GM12872 (cell line): ENCODE measurements at regions not wholly inside any gene's neighbourhood (a gene's known extent, or its start where the extent isn't known, plus 50 kb on each side); places are given as distances from the start of the nearest gene placed in this dataset.

Experiments used
- TF ChIP-seq, protein P1 (sequence below): IDR thresholded peaks from 3 replicates; pipeline ENCODE4 v1.5.1; 2011; ENCODE audit warnings: low read depth, mild to moderate bottlenecking, low read length, moderate library complexity; ENCODE audit not compliant: insufficient read depth

DNA sequence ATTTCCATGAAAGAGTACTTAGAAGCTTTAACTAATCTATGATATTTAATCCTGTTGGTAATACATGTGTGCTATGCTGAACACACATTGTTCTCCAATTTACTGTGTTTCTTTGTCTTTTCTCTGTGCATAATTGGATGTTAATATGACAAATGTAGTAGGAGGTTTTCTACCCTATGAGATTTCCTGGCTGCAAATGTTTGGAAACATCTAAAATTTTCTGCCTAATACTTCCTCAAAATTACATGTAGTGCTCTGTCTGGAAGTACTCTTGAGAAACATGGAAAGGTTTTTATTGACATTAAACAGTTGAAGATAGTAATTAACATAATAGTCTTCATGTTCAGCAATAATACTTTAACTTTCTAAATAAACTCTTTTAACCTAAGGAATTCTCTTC, 213.0 kb downstream of the KITLG start:
- TF ChIP-seq, protein P1, sequence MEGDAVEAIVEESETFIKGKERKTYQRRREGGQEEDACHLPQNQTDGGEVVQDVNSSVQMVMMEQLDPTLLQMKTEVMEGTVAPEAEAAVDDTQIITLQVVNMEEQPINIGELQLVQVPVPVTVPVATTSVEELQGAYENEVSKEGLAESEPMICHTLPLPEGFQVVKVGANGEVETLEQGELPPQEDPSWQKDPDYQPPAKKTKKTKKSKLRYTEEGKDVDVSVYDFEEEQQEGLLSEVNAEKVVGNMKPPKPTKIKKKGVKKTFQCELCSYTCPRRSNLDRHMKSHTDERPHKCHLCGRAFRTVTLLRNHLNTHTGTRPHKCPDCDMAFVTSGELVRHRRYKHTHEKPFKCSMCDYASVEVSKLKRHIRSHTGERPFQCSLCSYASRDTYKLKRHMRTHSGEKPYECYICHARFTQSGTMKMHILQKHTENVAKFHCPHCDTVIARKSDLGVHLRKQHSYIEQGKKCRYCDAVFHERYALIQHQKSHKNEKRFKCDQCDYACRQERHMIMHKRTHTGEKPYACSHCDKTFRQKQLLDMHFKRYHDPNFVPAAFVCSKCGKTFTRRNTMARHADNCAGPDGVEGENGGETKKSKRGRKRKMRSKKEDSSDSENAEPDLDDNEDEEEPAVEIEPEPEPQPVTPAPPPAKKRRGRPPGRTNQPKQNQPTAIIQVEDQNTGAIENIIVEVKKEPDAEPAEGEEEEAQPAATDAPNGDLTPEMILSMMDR, result no peak

DNA sequence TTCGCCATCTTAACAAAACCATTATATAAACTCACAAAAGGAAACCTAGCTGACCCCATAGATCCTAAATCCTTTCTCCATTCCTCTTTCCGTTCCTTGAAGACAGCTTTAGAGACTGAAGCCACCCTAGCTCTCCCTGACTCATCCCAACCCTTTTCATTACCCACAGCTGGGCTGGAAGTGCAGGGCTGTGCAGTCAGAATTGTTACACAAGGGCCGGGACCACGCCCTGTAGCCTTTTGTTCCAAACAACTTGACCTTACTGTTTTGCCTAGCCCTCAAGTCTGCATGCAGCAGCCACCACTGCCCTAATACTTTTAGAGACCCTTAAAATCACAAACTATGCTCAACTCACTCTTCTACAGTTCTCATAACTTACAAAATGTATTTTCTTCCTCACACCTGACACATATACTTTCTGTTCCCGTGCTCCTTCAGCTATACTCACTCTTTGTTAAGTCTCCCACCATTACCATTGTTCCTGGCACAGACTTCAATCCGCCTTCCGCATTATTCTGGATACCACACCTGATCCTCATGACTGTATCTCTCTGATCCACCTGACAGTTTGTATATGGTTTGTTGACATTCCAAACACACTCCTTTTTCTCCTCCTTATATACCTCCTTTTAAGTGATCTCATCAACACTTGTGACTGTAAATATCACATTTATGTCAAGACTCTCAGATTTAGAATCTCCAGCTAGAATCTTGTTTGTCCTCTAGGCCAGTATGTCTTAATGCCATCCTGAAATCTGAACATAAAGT, 208.7 kb downstream of the KITLG start:
- TF ChIP-seq, protein P1, result no peak

- TF ChIP-seq, protein P1, result no peak
Observed at GRCh38 chr12:88375306-88376305, 204.7 kb downstream of the KITLG start.

DNA sequence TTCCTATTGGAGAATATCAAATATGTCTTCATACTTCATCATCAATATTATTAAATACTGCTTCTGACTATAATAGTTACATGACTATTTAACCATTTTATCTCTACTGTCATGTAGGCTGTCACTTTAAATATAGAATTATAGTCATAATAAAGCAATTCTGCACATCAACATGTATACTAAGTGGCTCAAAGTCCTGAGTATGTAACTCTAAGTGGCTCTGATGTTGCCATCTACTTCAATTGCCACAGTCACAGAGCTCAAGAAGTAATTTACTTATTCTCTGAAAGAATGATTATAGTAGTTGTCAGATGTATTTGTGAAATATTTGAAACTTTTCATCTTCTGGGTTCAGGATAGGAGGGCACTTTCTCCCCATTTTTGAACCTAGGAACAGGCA, 202.3 kb downstream of the KITLG start:
- TF ChIP-seq, protein P1, result no peak

- TF ChIP-seq, protein P1, result no peak
Observed at GRCh38 chr12:88381466-88381865, 198.8 kb downstream of the KITLG start.

GRCh38 chr12:88383405-88383804, 196.9 kb downstream of the KITLG start:
- TF ChIP-seq, protein P1, result no peak
